GM23338 (cell line): ENCODE measurements at regions not wholly inside any gene's neighbourhood (a gene's known extent, or its start where the extent isn't known, plus 50 kb on each side); places are given as distances from the start of the nearest gene placed in this dataset.
A peak's percentile ranks its signal among the peaks of the same experiment; 100 is the strongest.

Experiments
- ATAC-seq: fragments of 200-7000 bp; cut with Tn5 transposase; 3 replicates; pipeline ENCODE4 v1.9.1; 2020
- DNase-seq: peaks from one replicate; pipeline ENCODE4 v3.0.0-alpha.2; 2015; ENCODE audit warnings: low spot score
- H2AFZ ChIP-seq: fragments of 200-600 bp; sonication (generic); 2 replicates; pipeline ENCODE4 v1.8.0; 2016; ENCODE audit warnings: antibody characterized with exemption, mild to moderate bottlenecking, moderate library complexity
- H3F3A ChIP-seq: fragments of 200-600 bp; sonication (generic); replicated peaks from 2 replicates; pipeline ENCODE4 v1.8.0; 2017; ENCODE audit warnings: antibody characterized with exemption, mixed run types, low read depth
- H3K27ac ChIP-seq: fragments of 200-600 bp; sonication (generic); 2 replicates; pipeline ENCODE4 v1.6.1; 2016; ENCODE audit warnings: low read depth
- H3K27me3 ChIP-seq: fragments of 200-600 bp; sonication (generic); 2 replicates; pipeline ENCODE4 v1.8.0; 2016; ENCODE audit warnings: mild to moderate bottlenecking, mixed run types, moderate library complexity; ENCODE audit not compliant: insufficient read depth
- H3K36me3 ChIP-seq: fragments of 200-600 bp; sonication (generic); 2 replicates; pipeline ENCODE4 v1.8.0; 2016; ENCODE audit warnings: mild to moderate bottlenecking; ENCODE audit not compliant: insufficient read depth
- H3K4me1 ChIP-seq: fragments of 200-600 bp; sonication (generic); 2 replicates; pipeline ENCODE4 v1.8.0; 2016; ENCODE audit warnings: mild to moderate bottlenecking, moderate library complexity; ENCODE audit not compliant: insufficient read depth
- H3K4me2 ChIP-seq: fragments of 200-600 bp; sonication (generic); 2 replicates; pipeline ENCODE4 v1.7.1; 2017; ENCODE audit warnings: mixed run types
- H3K4me3 ChIP-seq: fragments of 200-600 bp; sonication (generic); 2 replicates; pipeline ENCODE4 v1.6.1; 2016; ENCODE audit warnings: mixed run types
- H3K79me2 ChIP-seq: fragments of 200-600 bp; sonication (generic); replicated peaks from 2 replicates; pipeline ENCODE4 v1.8.0; 2017; ENCODE audit warnings: mild to moderate bottlenecking; ENCODE audit not compliant: insufficient read depth
- H3K9me2 ChIP-seq: fragments of 200-600 bp; sonication (generic); 2 replicates; pipeline ENCODE4 v1.8.0; 2017; ENCODE audit not compliant: insufficient read depth
- H4K20me1 ChIP-seq: fragments of 200-600 bp; sonication (generic); replicated peaks from 2 replicates; pipeline ENCODE4 v1.8.0; 2017; ENCODE audit warnings: mild to moderate bottlenecking; ENCODE audit not compliant: insufficient read depth
- H3K27ac Mint-ChIP-seq: 2 replicates; pipeline ENCODE4 v1.8.0; 2020; ENCODE audit warnings: inconsistent platforms, mild to moderate bottlenecking, moderate library complexity, mixed read lengths
- H3K27me3 Mint-ChIP-seq: 3 replicates; pipeline ENCODE4 v1.8.0; 2022; ENCODE audit warnings: low read depth, mild to moderate bottlenecking, moderate library complexity, mixed read lengths, inconsistent platforms; ENCODE audit not compliant: insufficient read depth, poor library complexity
- H3K36me3 Mint-ChIP-seq: 3 replicates; pipeline ENCODE4 v1.8.0; 2021; ENCODE audit warnings: low read depth, mild to moderate bottlenecking, inconsistent platforms, moderate library complexity, mixed read lengths
- H3K4me1 Mint-ChIP-seq: 3 replicates; pipeline ENCODE4 v1.8.0; 2020; ENCODE audit warnings: mild to moderate bottlenecking, inconsistent platforms, mixed read lengths
- H3K4me3 Mint-ChIP-seq: 3 replicates; pipeline ENCODE4 v1.8.0; 2021; ENCODE audit warnings: moderate library complexity, mild to moderate bottlenecking, inconsistent platforms, mixed read lengths
- H3K9me3 Mint-ChIP-seq: 3 replicates; pipeline ENCODE4 v1.8.0; 2020; ENCODE audit warnings: moderate library complexity, mild to moderate bottlenecking, inconsistent platforms, mixed read lengths
- CREB1 ChIP-seq: fragments of 250-450 bp; sonication (Bioruptor Pico); IDR thresholded peaks from 2 replicates; pipeline ENCODE4 v1.5.0; 2020; ENCODE audit warnings: low read depth, mild to moderate bottlenecking, moderate library complexity
- CTCF ChIP-seq, 2 experiments: fragments of 200-600 bp in 1 of 2; sonication (generic) in 1 of 2; conservative IDR thresholded peaks; 2 replicates each; pipeline versions ENCODE4 v1.5.1 to v1.6.1; 2016 to 2017; ENCODE audit warnings: antibody characterized with exemption in 2 of 2, low read depth in 2 of 2, mild to moderate bottlenecking in 2 of 2, moderate library complexity in 1 of 2
- ETS1 ChIP-seq: IDR thresholded peaks from 2 replicates; pipeline ENCODE4 v1.6.1; 2016; ENCODE audit warnings: antibody characterized with exemption
- EZH2 ChIP-seq: fragments of 200-600 bp; sonication (generic); IDR thresholded peaks from one replicate; pipeline ENCODE4 v1.8.0; 2017; ENCODE audit warnings: antibody characterized with exemption, mild to moderate bottlenecking, low read depth; ENCODE audit not compliant: unreplicated experiment
- EZH2phosphoT487 ChIP-seq: fragments of 200-600 bp; sonication (generic); IDR thresholded peaks from one replicate; pipeline ENCODE4 v1.8.1; 2018; ENCODE audit warnings: antibody characterized with exemption; ENCODE audit not compliant: unreplicated experiment
- JUNB ChIP-seq: IDR thresholded peaks from one replicate; pipeline ENCODE4 v1.6.1; 2016; ENCODE audit warnings: antibody characterized with exemption; ENCODE audit not compliant: unreplicated experiment
- POLR2AphosphoS5 ChIP-seq: IDR thresholded peaks from 2 replicates; pipeline ENCODE4 v1.6.1; 2016; ENCODE audit warnings: antibody characterized with exemption, low read depth
- STAT1 ChIP-seq: IDR thresholded peaks from one replicate; pipeline ENCODE4 v1.6.1; 2016; ENCODE audit warnings: antibody characterized with exemption; ENCODE audit not compliant: unreplicated experiment
- ZNF331 ChIP-seq: fragments of 250-450 bp; sonication (Bioruptor Pico); IDR thresholded peaks from 2 replicates; pipeline ENCODE4 v1.5.0; 2020; ENCODE audit warnings: low read depth, mild to moderate bottlenecking, moderate library complexity
- ZNF462 ChIP-seq: fragments of 250-450 bp; sonication (Bioruptor Pico); IDR thresholded peaks from 2 replicates; pipeline ENCODE4 v1.5.0; 2020; ENCODE audit warnings: mild to moderate bottlenecking, moderate library complexity

- Mint-ChIP-seq H3K4me3 (no peak overlapping the region), H3K9me3 (no peaks in the 10 kb centered on the region), H3K27ac (no peak overlapping the region), H3K36me3 (no peaks in the 10 kb centered on the region), H3K27me3 (no peaks in the 10 kb centered on the region), H3K4me1 (peaks cover 30% of the 10 kb centered on the region)
- no peak for TF ChIP-seq ZNF331 (CRISPR knock-in tag)
- TF ChIP-seq STAT1, result no peak
- TF ChIP-seq ETS1, result no peak
- TF ChIP-seq JUNB, result no peak
- no peak for TF ChIP-seq CTCF (conservative IDR thresholded peaks at IDR 0.05; ENCODE audit: low read depth in 2 of 2)
- no peak for TF ChIP-seq POLR2AphosphoS5
- no peak for TF ChIP-seq CREB1 (CRISPR knock-in tag)
- no peak for TF ChIP-seq EZH2
- no peak for TF ChIP-seq EZH2phosphoT487
- no peak overlapping the region for H3K4me3 ChIP-seq
- H3K36me3 ChIP-seq, result no peaks in the 10 kb centered on the region
- H3K79me2 ChIP-seq, result no peaks in the 10 kb centered on the region
- no peak overlapping the region for H3K27ac ChIP-seq
- DNase-seq (peak; percentile 39), ATAC-seq (peak; percentile 36)
- peaks cover 16% of the 10 kb centered on the region; the same call in 1 of the 2 replicates for H3K4me1 ChIP-seq
- no peaks in the 10 kb centered on the region for H3K9me2 ChIP-seq
- peaks cover 4% of the 10 kb centered on the region; the same call in 1 of the 2 replicates for H3K27me3 ChIP-seq
- H3F3A ChIP-seq, result no peaks in the 10 kb centered on the region
- H4K20me1 ChIP-seq, result no peaks in the 10 kb centered on the region
- H3K4me2 ChIP-seq, result no peak overlapping the region
- H2AFZ ChIP-seq, result peak overlapping the region; percentile 44
Measured at GRCh38 chr10:123585477-123586445, 80.4 kb upstream of the GPR26 start.

GRCh38 chr10:123587110-123587509, 79.0 kb upstream of the GPR26 start:
- Histone ChIP-seq H3K27ac (no peak overlapping the region), H3K36me3 (no peaks in the 10 kb centered on the region), H3K4me3 (no peak overlapping the region), H3K9me2 (no peaks in the 10 kb centered on the region), H3K79me2 (no peaks in the 10 kb centered on the region), H2AFZ (no peak overlapping the region), H3K4me1 (peaks cover 16% of the 10 kb centered on the region; the same call in 1 of the 2 replicates), H4K20me1 (no peaks in the 10 kb centered on the region), H3F3A (no peaks in the 10 kb centered on the region), H3K27me3 (peaks cover 4% of the 10 kb centered on the region; the same call in 1 of the 2 replicates), H3K4me2 (no peak overlapping the region)
- Mint-ChIP-seq H3K4me1 (peaks cover 30% of the 10 kb centered on the region), H3K27me3 (no peaks in the 10 kb centered on the region), H3K36me3 (no peaks in the 10 kb centered on the region), H3K9me3 (no peaks in the 10 kb centered on the region), H3K27ac (no peak overlapping the region), H3K4me3 (no peak overlapping the region)
- ATAC-seq, result no peak
- no peak for DNase-seq
- no peak for TF ChIP-seq ZNF462 (CRISPR knock-in tag)
- no peak for TF ChIP-seq JUNB
- no peak for TF ChIP-seq EZH2phosphoT487
- TF ChIP-seq ETS1, result no peak
- TF ChIP-seq STAT1, result no peak
